ENCODE measurements at regions not wholly inside any gene's neighbourhood (a gene's known extent, or its start where the extent isn't known, plus 50 kb on each side); places are given as distances from the start of the nearest gene placed in this dataset.
A peak's percentile ranks its signal among the peaks of the same experiment; 100 is the strongest.

DNA sequence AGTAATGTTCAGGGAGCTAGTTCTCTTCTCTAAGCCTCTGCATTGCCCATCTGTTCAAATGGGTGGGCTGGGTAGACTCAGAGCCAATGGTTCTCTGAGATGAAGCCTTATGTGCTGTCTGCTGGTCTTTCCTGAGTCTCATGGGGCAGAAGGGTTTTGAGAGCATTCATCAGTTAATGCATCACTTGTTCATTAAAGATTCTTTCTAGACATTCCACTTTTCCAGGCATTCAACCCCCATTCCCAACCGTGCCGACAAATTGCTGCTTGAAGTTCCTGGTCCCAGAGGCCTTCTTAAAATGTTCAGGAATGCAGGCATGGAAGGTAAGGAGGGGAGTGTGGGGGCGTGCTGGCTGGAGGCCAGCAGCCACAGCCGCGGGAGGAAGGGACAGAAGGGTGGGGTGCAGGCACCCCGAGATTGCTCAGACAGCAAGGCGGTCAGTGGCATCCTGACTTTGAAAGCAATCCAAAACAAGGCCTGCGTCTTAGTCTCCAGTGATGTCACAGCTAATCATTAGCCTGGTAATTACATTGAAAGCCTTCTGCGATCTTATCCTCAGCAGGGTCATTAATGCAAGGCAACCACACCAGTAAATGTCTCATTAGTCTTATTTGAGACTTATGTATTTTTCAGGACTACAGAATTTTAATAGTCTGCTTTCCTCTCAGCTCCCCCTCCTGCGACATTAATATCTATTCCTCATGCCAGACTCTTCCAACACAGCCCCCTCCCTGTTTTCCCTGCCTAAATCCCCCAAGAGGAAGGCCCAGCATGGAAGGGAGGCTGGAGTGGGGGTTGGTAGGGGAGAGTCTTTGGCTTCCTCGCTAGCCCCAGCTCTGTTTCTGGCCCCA is 328.8 kb downstream of the MIAT start:
- H2BK120ac ChIP-seq (replicated peaks; ENCODE audit: low read depth, low read length), result peak overlapping the region; percentile 27
- FAIRE-seq, result no peak
- no peak overlapping the region for H2BK20ac ChIP-seq (ENCODE audit: low read length)
- H3K14ac ChIP-seq (ENCODE audit: insufficient read length), result no peak overlapping the region
- no peak overlapping the region for H4K8ac ChIP-seq (ENCODE audit: extremely low read depth, insufficient read depth, low read length)
- H3K23ac ChIP-seq (ENCODE audit: insufficient read length), result no peak overlapping the region
- H3K56ac ChIP-seq (replicated peaks; ENCODE audit: insufficient read length, low read depth, low read length), result no peak overlapping the region
- WGBS, 2 experiments (ENCODE audit: extremely low coverage in 1 of 2, insufficient coverage in 1 of 2, insufficient read length in 1 of 2, insufficient replicate concordance in 2 of 2, low coverage in 1 of 2, low lambda C conversion rate in 2 of 2, missing lambda C conversion rate in 1 of 2), result 80% methylated on average over 11 of the region's 11 CpGs; no CpG with 5 or more reads in 1 of the 2 experiments
- H2BK5ac ChIP-seq (ENCODE audit: low read depth, low read length), result no peak overlapping the region
- ChIA-PET POLR2A (ENCODE audit: partially characterized antibody) (no interaction called here), CTCF (ENCODE audit: partially characterized antibody) (interaction anchor here (0.6 to 1.8 kb wide), 10 partner anchors 9 to 627 kb away, joined by 3 to 5 read pairs (median 4); no protein-coding TSS in a partner anchor)
- no peak overlapping the region for H3K27ac ChIP-seq (ENCODE audit: low read depth, low read length)
- H3K4ac ChIP-seq (replicated peaks; ENCODE audit: insufficient read length, low read depth, low read length), result peak overlapping the region; percentile 17
- no peak overlapping the region for H2BK12ac ChIP-seq (ENCODE audit: low read depth, low read length)
- H3K79me2 ChIP-seq (ENCODE audit: control insufficient read depth in 1 of 2, insufficient read depth in 2 of 2, low read length in 2 of 2), result no peaks in the 10 kb centered on the region
- no peak overlapping the region for H2BK15ac ChIP-seq (ENCODE audit: low read length)
- 0 out of 2 replicates have a peak, but pooled peaks have one; percentile 9 for TF ChIP-seq TEAD4 (IDR thresholded peaks at IDR 0.05; ENCODE audit: low read depth, low read length)
- TF ChIP-seq, protein P1, sequence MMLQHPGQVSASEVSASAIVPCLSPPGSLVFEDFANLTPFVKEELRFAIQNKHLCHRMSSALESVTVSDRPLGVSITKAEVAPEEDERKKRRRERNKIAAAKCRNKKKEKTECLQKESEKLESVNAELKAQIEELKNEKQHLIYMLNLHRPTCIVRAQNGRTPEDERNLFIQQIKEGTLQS (IDR thresholded peaks at IDR 0.05; ENCODE audit: insufficient read depth, low read depth, low read length), result no peak
- no peaks in the 10 kb centered on the region for H3K79me1 ChIP-seq (ENCODE audit: low read depth, low read length)
- H4K91ac ChIP-seq (replicated peaks; ENCODE audit: insufficient read length, low read length), result no peak overlapping the region
- no peak for DNase-seq (ENCODE audit: low read depth in 1 of 2, low spot score in 2 of 2)
- no peak overlapping the region for H2AFZ ChIP-seq (ENCODE audit: low read length)
- no peaks in the 10 kb centered on the region for H3K9me3 ChIP-seq (ENCODE audit: insufficient read depth in 2 of 2, low read depth in 1 of 2, low read length in 1 of 2)
- H4K20me1 ChIP-seq (replicated peaks in 1 of 2; ENCODE audit: control insufficient read depth in 1 of 2, insufficient read depth in 2 of 2, low read length in 2 of 2), result no peaks in the 10 kb centered on the region
- peak overlapping the region; percentile 22 to 25; a peak in 1 of 4 replicates for H3K4me2 ChIP-seq (ENCODE audit: insufficient read depth in 1 of 2, low read depth in 2 of 2, low read length in 2 of 2)
- H3K36me3 ChIP-seq (ENCODE audit: control insufficient read depth in 2 of 4, insufficient read depth in 4 of 4, low read length in 3 of 4), result no peaks in the 10 kb centered on the region
- H3K4me1 ChIP-seq (replicated peaks in 1 of 4; ENCODE audit: control insufficient read depth in 3 of 4, insufficient read depth in 4 of 4, low read length in 3 of 4), result peaks cover 7 to 11% (median 8%) of the 10 kb centered on the region in 4 experiments
- no peak overlapping the region for H3K9ac ChIP-seq (replicated peaks in 1 of 4; ENCODE audit: extremely low read depth in 1 of 4, low read depth in 3 of 4, low read length in 3 of 4)
- H3K27me3 ChIP-seq (replicated peaks in 1 of 4; ENCODE audit: control insufficient read depth in 3 of 4, extremely low read depth in 1 of 4, insufficient read depth in 3 of 4, low read length in 3 of 4), result no peaks in the 10 kb centered on the region
- peaks cover 4% of the 10 kb centered on the region; the same call in 1 of the 2 replicates for H3K23me2 ChIP-seq (ENCODE audit: low read depth, low read length)
- 0 out of 2 replicates have a peak overlapping the region, but pooled peaks have one; percentile 73 for H3K18ac ChIP-seq (ENCODE audit: extremely low read depth, low read length)
- H4K5ac ChIP-seq (ENCODE audit: insufficient read length, low read depth, low read length), result no peak overlapping the region
- no peak overlapping the region; a peak in 1 of 8 replicates for H3K4me3 ChIP-seq (ENCODE audit: extremely low read depth in 1 of 4, insufficient read depth in 2 of 4, low read depth in 3 of 4, low read length in 4 of 4)
- no peak overlapping the region for H2AK5ac ChIP-seq (ENCODE audit: low read depth, low read length)

All from H1 (cell line).